Esophagus squamous epithelium (tissue), 4 donors: ENCODE measurements at regions not wholly inside any gene's neighbourhood (a gene's known extent, or its start where the extent isn't known, plus 50 kb on each side); places are given as distances from the start of the nearest gene placed in this dataset.

ENCODE experiments used
- CTCF ChIP-seq, 6 experiments: fragments of 450-650 bp in 4 of 6; fragments of 200-600 bp in 2 of 6; sonication (generic) in 2 of 6; IDR thresholded peaks; one replicate each; pipeline ENCODE4 v1.5.1; 2016 to 2019; ENCODE audit warnings: antibody characterized with exemption in 6 of 6, mild to moderate bottlenecking in 4 of 6, moderate library complexity in 4 of 6
- POLR2A ChIP-seq, 4 donors: fragments of 450-650 bp; IDR thresholded peaks; one replicate each; pipeline ENCODE4 v1.6.1; 2017; ENCODE audit warnings: antibody characterized with exemption in 4 of 4, mild to moderate bottlenecking in 4 of 4, moderate library complexity in 3 of 4

GRCh38 chr13:73138276-73138637 lies 79.5 kb downstream of the KLF5 start:
- TF ChIP-seq CTCF (IDR thresholded peaks at IDR 0.05) (no peak), POLR2A (IDR thresholded peaks at IDR 0.05) (no peak)
